ENCODE measurements at regions not wholly inside any gene's neighbourhood (a gene's known extent, or its start where the extent isn't known, plus 50 kb on each side); places are given as distances from the start of the nearest gene placed in this dataset.

GRCh38 chr9:19527663-19528062 lies 118.9 kb downstream of the ACER2 start:
- TF ChIP-seq CTCF (IDR thresholded peaks at IDR 0.05) (no peak), POLR2A (IDR thresholded peaks at IDR 0.05) (no peak)
